HG02588 (cell line): ENCODE measurements at regions not wholly inside any gene's neighbourhood (a gene's known extent, or its start where the extent isn't known, plus 50 kb on each side); places are given as distances from the start of the nearest gene placed in this dataset.
"Not testable (repeated sequence)": the region's sequence is repeated elsewhere in the genome, so short reads cannot be mapped to it uniquely, and the experiment has no call there.

ENCODE experiments used
- ATAC-seq: cut with Tn5 transposase; IDR thresholded peaks from one replicate; pipeline ENCODE4 v1.9.1; 2021; ENCODE audit warnings: mild to moderate bottlenecking, moderate library complexity; ENCODE audit not compliant: unreplicated experiment

DNA sequence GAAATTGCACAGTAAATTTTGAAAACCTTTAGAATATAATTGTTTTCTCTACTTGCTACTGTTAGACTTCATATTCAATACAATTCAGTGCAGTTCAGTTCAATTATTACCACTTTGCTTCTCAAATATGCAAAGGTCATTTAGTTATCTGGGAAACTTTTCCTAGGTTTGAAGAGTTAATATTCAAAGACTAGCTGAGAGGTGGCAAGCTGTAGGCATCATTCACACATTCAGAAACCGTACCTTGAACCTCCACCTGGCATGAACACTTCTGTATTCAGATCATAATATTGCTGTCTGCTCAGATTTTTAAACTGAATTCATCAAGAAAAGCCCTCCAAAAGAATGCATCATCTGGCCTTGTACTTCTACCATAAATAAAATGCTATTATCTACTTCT is 162.1 kb upstream of the PCSK5 start:
- no peak for ATAC-seq

DNA sequence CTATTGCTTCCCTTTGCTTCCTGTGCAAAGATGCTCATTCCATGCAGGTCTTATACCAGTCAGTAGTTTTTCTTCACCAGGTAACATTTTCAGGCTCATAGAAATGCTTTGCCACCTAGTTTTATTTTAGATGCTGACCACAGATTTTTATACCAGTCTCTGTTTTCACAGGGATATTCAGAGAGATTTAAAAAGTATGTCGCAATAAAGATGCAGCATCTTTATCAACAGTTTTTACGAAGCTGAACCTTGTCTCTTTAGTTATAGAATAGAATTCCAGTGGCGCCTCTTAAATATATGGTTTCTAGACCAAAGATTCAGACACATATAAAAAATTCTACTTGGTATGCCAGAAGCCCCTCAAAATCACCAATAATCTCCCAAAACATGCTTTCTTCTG is 155.7 kb upstream of the PCSK5 start:
- no peak for ATAC-seq

DNA sequence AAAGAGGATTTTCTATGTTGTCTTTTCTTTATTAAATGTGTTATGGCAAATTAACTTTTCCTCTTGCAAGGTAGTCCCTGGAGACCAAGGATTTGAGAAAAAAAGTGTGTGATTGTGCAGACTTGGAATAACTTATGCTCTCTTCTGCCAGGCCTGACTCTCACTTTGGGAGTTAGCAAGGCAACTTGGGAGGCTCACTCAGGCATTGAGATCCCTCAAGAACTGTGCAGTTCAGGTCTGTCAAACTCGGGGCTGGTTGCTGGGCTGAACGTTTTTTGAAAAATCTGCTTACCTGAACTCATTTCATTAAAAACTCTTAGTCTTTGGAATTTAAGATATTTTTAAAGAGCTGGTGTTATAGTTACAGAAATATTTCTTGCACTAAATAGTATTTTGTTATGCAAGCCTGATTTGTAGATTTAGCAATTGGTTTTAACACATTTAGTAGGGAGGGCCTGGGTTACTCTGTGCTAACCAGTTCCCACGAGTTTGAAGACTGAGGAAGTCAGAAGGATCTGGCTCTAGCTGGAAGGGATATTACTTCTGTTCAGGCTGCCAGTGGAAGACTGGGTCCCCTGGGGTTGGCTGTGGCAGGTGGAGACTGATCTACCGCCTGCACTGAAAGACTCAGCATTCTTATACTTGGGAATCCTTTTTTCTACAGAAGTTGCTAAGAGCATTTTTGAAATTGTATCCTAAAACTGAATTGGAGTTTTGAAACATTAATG is 150.4 kb upstream of the PCSK5 start:
- ATAC-seq = no peak

DNA sequence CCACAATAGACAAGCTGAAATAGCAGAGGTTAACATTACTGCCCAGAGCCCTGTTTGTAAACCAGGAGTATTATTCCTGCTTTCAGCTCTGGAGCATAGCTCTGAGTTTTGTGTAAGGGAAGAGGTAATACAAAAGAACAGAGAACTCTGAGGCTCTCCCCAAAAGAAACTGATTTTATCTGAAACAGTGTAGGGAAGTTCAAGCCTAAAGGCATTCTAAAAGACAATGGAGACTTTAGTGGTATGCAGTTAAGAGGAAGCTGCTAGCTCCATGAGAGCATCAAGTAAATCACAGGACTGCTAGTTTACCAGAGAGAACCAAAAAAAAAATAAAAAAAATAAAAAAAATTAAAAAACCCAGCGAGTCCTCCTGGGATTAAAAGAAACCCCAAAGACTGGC is 146.6 kb upstream of the PCSK5 start:
- no peak for ATAC-seq

DNA sequence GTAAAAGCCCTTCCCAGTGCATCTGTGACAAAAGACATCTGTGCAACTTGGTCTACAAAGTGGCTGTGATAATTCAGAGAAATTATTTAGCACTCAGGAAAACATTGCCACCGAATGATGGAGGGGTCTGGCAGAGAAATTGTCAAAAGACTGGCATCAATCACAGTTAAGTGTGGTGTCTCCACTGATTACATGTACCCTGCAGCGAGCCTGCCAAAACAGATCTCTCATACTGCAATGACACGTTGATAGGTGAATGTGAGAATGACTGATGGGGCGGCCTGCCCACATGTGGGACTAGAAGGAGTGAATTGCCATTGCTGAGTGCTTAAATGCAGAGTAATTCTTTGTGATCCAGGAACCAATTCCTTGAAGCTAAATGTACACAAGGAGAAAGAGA is 136.4 kb upstream of the PCSK5 start:
- ATAC-seq = no peak

DNA sequence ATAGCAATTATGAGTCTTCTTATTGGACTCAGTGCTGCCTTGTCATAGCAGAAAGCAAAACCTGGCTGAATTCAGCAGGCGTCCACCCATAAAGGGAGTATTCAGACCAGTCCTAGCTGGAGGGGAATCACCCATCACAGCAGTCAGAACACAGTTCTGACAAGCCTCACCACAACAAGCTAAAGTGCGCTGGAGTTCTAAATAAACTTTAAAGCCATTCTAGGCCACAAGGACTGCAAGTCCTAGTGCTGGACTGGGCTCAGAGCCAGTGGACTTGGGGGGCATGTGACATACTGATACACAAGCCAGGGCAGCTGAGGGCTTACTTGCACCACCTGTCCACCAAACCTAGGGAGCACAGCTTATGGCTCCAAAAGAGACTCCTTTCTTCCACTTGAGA is 115.3 kb upstream of the PCSK5 start:
- no peak for ATAC-seq

DNA sequence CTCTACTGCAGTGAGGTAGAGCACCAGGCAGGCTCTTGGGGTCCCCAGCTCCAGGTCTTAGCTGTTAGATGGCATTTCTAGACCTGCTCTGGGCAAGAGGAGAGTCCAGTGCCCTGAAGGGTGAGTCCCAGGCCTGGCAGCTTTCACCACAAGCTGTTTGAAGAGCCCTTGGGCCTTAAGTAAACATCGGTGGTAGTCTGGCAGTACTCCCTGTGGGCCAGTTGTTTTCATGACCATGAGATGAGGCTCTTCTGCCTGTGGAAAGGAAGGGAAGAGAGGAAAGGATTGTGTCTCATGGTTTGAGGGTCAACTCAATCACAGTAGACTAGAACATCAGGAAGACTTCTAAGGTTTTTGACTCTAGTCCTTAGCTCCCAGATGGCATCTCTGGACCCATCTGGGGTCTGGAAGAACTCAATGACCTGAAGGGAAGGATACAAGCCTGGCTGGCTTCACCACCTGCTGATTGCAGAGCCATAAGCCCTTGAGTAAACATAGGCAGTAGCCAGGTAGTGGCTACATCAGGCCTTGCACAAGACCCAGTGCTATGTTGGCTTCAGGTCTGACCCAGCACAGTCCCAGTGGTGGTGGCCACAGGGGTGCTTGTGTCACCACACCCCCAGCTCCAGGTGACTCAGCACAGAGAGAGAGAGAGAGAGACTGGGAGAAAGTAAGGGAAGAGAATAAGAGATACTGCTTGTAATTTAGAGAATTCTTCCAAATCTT is 114.3 kb upstream of the PCSK5 start:
- ATAC-seq = no peak

DNA sequence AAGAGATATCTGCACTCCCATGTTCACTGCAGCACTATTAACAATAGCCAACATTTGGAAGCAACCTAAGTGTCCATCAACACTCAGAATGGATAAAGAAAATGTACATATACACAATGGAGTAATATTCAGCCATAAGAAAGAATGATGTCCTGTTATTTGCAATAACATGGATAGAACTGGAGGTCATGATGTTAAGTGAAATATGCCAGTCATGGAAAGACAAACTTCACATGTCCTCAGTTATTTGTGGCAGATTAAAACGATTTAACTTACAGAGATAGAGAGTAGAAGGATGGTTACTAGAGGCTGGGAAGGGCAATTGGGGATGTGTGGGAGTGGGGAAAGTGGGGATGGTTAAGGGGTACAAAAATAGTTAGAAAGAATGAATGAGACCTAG is 110.3 kb upstream of the PCSK5 start:
- no peak for ATAC-seq

DNA sequence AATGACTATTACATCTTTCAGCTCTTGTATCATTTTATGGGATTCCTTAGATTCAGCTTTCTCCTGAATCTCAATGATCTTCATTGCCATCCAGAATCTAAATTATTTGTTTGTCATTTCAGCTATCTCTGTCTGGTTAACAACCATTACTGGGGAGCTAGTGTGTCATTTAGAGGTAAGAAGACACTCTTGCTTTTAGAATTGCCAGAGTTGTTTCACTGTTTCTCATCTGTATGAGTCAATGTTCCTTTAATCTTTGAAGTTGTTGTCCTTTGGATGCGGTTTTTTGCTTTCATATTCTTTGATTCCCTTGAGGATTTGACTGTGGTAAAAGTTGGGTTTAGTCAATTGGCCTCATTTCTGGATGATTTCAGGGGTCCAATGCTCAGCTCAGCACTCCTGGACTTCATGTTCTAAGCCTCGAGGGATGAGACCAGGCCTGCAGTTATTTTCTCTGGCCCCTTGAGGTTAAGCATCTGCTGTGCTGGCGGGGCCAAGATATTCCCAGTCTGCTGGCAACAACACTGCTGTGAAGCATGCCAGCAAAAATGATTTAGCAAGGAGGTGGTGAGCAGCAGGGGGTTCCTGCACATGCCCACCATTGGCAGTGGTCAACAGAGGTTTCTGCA is 102.4 kb upstream of the PCSK5 start:
- ATAC-seq = no peak

DNA sequence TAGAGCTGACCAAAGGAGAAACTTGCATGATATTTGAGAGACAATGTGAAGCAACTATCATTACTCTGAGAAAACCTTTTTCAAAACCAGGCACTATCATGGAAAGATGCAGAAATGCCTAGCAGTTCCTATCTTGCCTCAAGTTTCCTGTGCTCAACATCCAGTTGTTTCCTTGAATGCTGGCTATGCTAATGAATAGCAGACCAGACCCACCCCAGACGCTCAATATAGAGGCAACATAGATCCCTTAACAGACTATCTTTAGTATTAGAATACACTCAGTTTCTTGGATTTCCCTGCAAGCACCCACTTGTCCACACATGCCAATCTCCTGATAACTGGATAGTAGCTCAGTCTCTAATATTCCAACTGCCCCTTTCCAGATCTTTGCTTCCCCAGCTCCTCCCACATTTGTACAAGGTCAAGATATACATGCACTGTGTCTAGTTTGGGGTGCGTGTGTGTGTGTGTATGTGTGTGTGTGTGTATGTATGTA is 93.3 kb upstream of the PCSK5 start:
- ATAC-seq = no peak

DNA sequence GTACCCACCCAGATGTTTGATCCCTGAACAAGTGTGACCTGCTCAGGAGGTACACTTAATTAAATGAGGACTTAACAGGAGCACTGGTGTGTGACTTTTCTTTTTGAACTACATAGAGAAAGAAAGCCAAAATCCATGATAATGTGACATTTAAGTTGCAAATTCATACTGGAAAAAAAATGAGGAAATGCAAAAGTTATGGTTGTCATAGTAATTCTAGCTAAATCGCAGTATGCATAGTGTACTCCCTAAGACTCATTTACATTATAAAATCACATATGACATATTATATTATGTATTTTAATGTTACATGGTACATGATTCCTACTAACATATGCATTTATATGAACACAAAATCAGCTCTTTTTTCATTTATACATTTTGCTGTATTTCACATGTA is 92.0 kb upstream of the PCSK5 start:
- ATAC-seq = no peak

DNA sequence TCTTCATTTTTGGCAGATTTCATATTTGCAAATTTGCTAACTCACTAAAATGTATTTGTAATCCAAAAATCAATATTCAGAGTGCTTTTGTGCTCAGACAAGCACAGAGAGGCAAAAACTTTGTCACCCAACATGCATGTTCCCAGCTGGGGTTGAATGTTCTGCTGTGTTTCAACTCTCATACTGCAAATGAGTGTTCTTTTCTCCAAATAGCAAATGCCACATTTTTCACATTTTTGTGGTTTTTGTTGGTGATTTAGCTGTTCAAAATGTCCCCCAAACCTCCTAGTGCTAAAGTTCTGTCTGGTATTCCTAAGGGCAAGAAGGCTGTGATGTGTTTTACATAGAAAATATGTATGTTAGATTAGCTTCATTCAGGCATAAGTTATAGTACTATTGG is 87.3 kb upstream of the PCSK5 start:
- no peak for ATAC-seq

DNA sequence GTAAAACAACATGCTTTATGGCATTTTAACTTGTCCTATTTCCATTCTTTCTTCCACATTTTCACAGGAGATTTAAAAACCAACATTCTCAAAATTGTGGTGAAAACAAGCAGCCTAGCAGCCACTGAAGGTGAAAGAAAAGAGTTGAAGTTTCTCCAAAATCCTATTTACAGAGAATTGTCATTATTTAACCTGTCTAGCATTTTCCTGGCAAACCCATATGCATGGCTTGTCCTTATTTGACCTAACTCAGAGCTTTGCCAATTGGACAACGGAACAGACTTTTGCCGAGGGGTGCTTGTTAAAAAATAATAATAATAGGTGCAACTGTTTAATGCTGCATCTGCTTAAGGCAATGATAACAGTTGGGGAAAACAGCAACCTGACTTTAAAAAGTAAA is 80.4 kb upstream of the PCSK5 start:
- no peak for ATAC-seq

DNA sequence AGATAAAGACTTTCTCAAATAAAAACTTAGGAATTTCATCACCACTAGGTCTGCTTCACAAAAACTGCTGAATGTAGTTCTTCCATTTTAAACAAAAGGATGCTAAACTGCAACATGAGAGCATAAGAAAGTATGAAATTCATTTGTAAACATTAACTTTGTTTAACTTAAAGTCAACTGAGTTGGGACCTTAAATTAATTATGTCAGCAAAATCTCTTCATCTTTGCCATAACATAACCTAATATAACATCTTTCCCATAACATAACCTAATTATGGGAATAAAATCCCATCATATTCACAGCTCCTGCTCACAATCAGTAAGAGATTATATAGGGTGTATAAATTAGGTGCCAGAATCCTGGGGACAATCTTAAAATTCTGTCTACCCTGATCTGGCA is 78.8 kb upstream of the PCSK5 start:
- no peak for ATAC-seq

DNA sequence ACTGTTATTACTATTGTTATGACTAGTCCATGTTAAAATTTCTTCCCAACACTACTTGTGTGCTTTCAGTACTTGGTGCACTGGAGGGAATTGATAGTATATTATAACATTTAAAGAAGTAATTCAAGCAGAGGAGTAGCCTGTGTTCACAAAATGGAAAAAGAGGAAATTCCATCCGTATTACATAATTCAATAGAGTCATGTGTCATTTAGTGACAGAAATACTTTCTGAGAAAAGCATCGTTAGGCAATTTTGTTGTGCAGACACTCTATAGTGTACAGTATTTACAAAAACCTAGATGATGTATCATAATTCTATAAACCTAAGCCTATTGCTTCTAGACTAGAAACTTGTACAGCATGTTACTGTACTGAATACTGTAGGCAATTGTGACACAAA is 78.3 kb upstream of the PCSK5 start:
- no peak for ATAC-seq

DNA sequence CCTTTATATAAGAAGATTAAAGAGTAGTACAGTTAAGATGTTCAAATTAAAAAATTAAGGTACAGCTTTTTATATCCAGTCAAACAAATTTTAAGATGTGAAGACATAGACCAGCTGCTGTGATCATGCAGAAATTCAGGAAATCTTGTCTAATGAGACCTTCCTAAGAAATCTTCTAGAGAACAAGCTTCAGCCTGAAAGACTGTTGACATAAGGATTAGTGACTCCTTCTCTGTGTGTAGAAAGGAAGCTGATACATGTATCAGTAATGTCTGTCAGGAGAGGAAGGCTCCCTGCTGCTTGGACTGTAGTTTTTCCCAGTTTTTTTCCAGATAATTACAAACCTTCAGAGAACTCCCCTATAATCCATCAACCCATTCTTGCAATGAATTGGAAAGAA is 75.8 kb upstream of the PCSK5 start:
- no peak for ATAC-seq

DNA sequence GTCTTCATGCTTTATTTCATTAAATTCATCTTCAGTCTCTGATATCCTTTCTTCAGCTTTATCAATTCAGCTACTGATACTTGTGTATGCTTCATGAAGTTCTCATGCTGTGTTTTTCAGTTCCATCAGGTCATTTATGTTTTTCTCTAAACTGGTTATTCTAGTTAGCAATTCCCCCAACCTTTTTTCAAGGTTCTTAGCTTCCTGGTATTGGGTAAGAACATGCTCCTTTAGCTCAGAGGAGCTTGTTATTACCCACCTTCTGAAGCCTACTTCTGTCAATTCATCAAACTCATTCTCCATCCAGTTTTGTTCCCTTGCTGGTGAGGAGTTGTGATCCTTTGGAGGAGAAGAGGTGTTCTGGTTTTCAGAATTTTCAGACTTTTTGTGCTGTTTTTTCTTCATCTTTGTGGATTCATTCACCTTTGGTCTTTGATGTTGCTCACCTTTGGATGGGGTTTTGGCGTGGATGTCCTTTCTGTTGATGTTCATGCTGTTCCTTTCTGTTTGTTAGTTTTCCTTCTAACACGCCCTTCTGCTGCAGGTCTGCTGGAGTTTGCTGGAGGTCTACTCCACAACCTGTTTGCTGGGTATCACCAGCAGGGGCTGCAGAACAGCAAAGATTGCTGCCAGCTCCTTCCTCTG is 69.9 kb upstream of the PCSK5 start:
- not testable (repeated sequence) for ATAC-seq

DNA sequence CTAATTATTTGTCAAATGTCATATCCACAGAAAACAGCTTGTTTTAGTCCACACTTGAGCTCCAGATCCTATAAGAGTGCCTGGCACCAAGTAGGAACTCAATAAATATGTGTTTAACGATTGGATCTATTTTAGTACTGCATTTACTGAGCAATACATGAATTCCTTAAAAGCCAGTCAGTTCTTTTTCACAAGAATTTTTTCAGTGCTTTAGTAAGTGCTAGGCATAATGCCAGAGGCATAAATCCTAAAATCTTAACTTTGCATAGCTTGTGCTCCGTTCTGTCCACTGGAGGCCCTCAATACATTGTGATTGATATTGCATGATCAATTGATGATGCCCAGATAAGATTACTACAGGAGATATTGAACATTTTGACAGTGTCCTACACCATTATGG is 67.3 kb upstream of the PCSK5 start:
- ATAC-seq = no peak

DNA sequence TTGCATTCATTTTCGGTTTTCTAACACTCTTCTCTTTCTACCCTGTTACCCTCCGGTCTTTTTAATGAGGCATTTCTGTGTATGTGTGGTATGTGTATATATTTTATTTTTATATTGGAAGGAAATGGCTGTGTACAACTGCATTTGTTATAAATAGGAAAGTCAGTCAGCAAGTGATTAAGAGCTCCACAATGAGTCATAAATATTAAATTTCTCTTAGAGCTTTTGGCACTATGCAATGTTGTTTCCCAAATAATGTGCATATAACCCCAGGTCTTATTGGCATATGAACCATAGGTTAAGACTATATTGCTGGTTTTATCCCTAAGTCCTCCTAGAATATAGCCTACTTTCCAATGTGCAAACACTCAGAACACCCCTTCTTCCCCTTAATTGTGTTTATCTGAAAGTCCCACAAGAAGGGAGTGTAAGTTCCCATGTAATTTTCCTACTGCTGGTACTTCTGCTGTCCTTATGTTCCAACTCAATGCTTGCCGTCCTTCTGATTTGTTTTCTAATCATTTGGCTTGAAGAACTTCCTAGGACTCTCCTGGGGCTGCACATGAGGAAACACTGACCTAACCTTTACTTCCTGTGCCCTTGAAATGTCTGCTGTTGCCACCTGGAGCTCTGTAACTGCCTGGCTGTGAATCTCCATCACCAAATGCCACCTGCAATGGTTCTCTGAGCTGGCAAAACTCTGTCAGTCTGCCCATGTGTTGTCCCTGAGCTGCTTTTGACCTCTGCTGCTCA is 65.5 kb upstream of the PCSK5 start:
- no peak for ATAC-seq

DNA sequence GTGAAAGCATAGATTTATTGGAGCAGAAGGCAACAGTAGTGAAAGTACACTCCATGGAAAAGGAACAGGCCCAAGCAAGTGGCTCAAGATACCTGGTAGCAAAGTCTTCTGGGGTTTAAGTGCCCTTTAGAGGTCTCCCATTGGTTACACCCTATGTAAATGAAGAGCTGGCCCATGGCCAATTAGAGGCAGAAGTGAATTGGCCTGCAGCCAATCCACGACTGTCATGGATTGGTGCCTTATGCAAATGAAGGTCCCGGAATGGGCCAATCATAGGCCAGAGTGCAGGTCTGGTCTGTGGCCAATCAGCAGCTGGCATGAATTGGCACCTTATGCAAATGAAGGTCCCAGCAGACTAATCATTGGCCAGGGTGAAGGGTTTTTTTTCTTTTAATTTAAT is 64.2 kb upstream of the PCSK5 start:
- no peak for ATAC-seq

DNA sequence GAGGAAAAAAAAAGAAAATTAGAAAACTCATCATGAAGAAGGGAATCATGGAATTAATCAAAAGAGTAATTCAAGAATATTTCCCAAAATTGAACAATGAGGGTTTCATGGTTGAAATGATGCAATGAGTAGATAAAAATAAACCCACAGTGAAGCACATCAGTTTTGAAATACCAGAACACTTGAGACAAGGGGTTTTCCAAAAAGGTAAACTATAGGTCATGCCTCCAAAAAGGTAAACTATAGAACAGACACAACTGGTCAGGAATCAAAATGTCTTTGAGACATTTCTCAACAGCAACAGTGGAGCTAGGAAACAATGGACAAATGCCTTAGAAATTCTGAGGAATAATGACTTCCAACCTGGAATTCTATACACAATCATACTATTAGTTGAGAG is 60.2 kb upstream of the PCSK5 start:
- no peak for ATAC-seq
